ENCODE measurements at regions not wholly inside any gene's neighbourhood (a gene's known extent, or its start where the extent isn't known, plus 50 kb on each side); places are given as distances from the start of the nearest gene placed in this dataset.

GRCh38 chr2:16972276-16972675 is 306.6 kb upstream of the CYRIA start (continued):
- TF ChIP-seq EGR1 (IDR thresholded peaks at IDR 0.05; ENCODE audit: borderline replicate concordance in 1 of 2, low read depth in 2 of 2, low read length in 2 of 2) (no peak), STAT3 (IDR thresholded peaks at IDR 0.05; ENCODE audit: low read depth, low read length) (no peak), MEF2A (IDR thresholded peaks at IDR 0.05; ENCODE audit: insufficient read depth, low read depth, low read length) (no peak), MAX (IDR thresholded peaks at IDR 0.05; ENCODE audit: low read depth, low read length) (no peak), NR2F1 (conservative IDR thresholded peaks at IDR 0.05) (no peak)

DNA sequence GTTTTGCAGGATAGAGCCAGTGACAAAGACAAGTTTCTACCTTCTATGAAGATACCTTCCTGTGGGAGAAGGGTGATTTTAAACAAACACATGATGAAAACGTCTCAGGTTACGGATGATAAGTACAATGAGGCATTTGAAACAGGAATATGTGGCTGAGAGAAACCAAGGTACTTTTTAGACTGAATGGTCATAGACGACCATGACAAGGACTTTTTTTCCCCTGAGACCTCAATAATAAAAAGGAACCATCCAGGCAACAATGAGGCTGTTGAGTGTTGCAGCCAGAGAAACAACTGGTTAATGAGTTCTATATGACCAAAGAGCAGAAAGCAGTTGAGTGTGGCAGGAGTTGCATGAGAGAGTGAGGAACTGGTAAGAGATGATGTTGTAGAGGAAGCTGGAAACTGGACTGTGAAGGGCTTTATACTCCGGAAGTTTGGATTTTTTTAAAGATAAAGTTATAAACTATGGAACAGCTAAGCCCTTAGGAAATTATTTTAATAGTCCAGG is 306.1 kb upstream of the CYRIA start:
- POLR2A ChIA-PET = no interaction called here
- SMC1A ChIA-PET (ENCODE audit: uncharacterized antibody, unreplicated experiment) = no interaction called here
- no peak for FAIRE-seq
- BruUV-seq (replicated peaks) = no TSS peak
- in situ Hi-C loops (cut with MboI) (no loop called here), intact Hi-C loops (cut with micrococcal nuclease; ENCODE audit: unreplicated experiment) (no loop called here)
- WGBS (ENCODE audit: insufficient coverage, insufficient replicate concordance, low lambda C conversion rate, missing lambda C conversion rate) = 8% methylated on average over 4 of the region's 4 CpGs
- peak; percentile 74 for ATAC-seq
- Histone ChIP-seq H3K27me3 (replicated peaks in 1 of 2; ENCODE audit: control insufficient read depth in 2 of 2, insufficient read depth in 2 of 2, low read length in 1 of 2) (no peaks in the 10 kb centered on the region), H4K20me1 (ENCODE audit: control insufficient read depth, insufficient read depth) (no peaks in the 10 kb centered on the region), H3K4me3 (no peak overlapping the region), H3K4me2 (ENCODE audit: control insufficient read depth, insufficient read depth) (no peak overlapping the region), H3K79me2 (ENCODE audit: control insufficient read depth, insufficient read depth, low read length) (no peaks in the 10 kb centered on the region), H3K36me3 (ENCODE audit: control insufficient read depth in 2 of 2, insufficient read depth in 2 of 2, low read length in 1 of 2) (no peaks in the 10 kb centered on the region), H3K9me3 (replicated peaks; ENCODE audit: control insufficient read depth, insufficient read depth, low read length) (no peaks in the 10 kb centered on the region), H3K4me1 (ENCODE audit: control insufficient read depth, insufficient read depth, low read length) (no peaks in the 10 kb centered on the region), H2AFZ (ENCODE audit: control insufficient read depth, low read depth, low read length) (no peak overlapping the region), H3K27ac (ENCODE audit: control insufficient read depth, insufficient read depth) (no peak overlapping the region), H3K9ac (ENCODE audit: control insufficient read depth, insufficient read depth, low read length) (no peak overlapping the region)
- RAD21 ChIA-PET (ENCODE audit: unreplicated experiment) = interaction anchor here (1.2 kb wide), 1 partner anchor 11 kb away, joined by 4 read pairs; no protein-coding TSS in a partner anchor
- no peak for DNase-seq (ENCODE audit: low read depth, low spot score)
- CTCF ChIA-PET = interaction anchor here (0.6 kb wide), 1 partner anchor 20 kb away, joined by 3 read pairs; no protein-coding TSS in a partner anchor
- TF ChIP-seq IKZF2 (IDR thresholded peaks at IDR 0.05) = peak in 1 of 2 experiments; percentile 21; a peak in 2 of 4 replicates
- no peak for TF ChIP-seq SIN3A (IDR thresholded peaks at IDR 0.05; ENCODE audit: low read depth, low read length)
- no peak for TF ChIP-seq TAF1 (IDR thresholded peaks at IDR 0.05; ENCODE audit: borderline replicate concordance, low read depth, low read length)
- TF ChIP-seq TBL1XR1 (IDR thresholded peaks at IDR 0.05; ENCODE audit: low read depth, low read length) = no peak
- peak; percentile 21; the same call in 1 of the 2 replicates for TF ChIP-seq BCL11A (IDR thresholded peaks at IDR 0.05; ENCODE audit: low read depth, low read length)
- no peak for TF ChIP-seq RAD21 (IDR thresholded peaks at IDR 0.05; ENCODE audit: insufficient read depth, low read depth, low read length)
- no peak for TF ChIP-seq RB1 (IDR thresholded peaks at IDR 0.05; ENCODE audit: borderline replicate concordance)
- peak; percentile 61 for TF ChIP-seq MTA2 (IDR thresholded peaks at IDR 0.05; ENCODE audit: low read depth)
- no peak for TF ChIP-seq ZSCAN29 (IDR thresholded peaks at IDR 0.05)
- TF ChIP-seq NKRF (conservative IDR thresholded peaks at IDR 0.05) = no peak
- 0 out of 2 replicates have a peak, but pooled peaks have one; percentile 40 for TF ChIP-seq PAX5 (IDR thresholded peaks at IDR 0.05; ENCODE audit: borderline replicate concordance, low read depth, low read length)
- TF ChIP-seq ZNF24 (IDR thresholded peaks at IDR 0.05) = 0 out of 2 replicates have a peak, but pooled peaks have one; percentile 11
- TF ChIP-seq KAT2A (conservative IDR thresholded peaks at IDR 0.05; ENCODE audit: control insufficient read depth, low read depth, low read length) = no peak
- peak; percentile 38; the same call in 1 of the 2 replicates for TF ChIP-seq SPI1 (IDR thresholded peaks at IDR 0.05; ENCODE audit: borderline replicate concordance, insufficient read depth, low read depth, low read length)
- peak; percentile 77 for TF ChIP-seq MEF2B (IDR thresholded peaks at IDR 0.05; ENCODE audit: partially characterized antibody, poor library complexity, severe bottlenecking)
- peak; percentile 69; the same call in 1 of the 2 replicates for TF ChIP-seq RELB (IDR thresholded peaks at IDR 0.05; ENCODE audit: low read depth)
- TF ChIP-seq CHD2 (IDR thresholded peaks at IDR 0.05; ENCODE audit: borderline replicate concordance, low read depth, low read length) = no peak
